Activated naive CD8-positive, alpha-beta T cell (primary cell): ENCODE measurements at regions not wholly inside any gene's neighbourhood (a gene's known extent, or its start where the extent isn't known, plus 50 kb on each side); places are given as distances from the start of the nearest gene placed in this dataset.

ENCODE experiments used
- H3K27ac Mint-ChIP-seq: one replicate; pipeline ENCODE4 v1.8.0; 2021; ENCODE audit warnings: mixed read lengths
- H3K27me3 Mint-ChIP-seq: one replicate; pipeline ENCODE4 v1.8.0; 2021; ENCODE audit warnings: mixed read lengths
- H3K36me3 Mint-ChIP-seq: one replicate; pipeline ENCODE4 v1.8.0; 2021; ENCODE audit warnings: mixed read lengths
- H3K4me1 Mint-ChIP-seq: one replicate; pipeline ENCODE4 v1.8.0; 2021; ENCODE audit warnings: low read depth, mixed read lengths
- H3K4me3 Mint-ChIP-seq: one replicate; pipeline ENCODE4 v1.8.0; 2021; ENCODE audit warnings: mild to moderate bottlenecking, mixed read lengths
- H3K9me3 Mint-ChIP-seq: one replicate; pipeline ENCODE4 v1.8.0; 2021; ENCODE audit warnings: low read depth, mixed read lengths

GRCh38 chr2:64230540-64230939 is 86.3 kb upstream of the PELI1 start:
- H3K36me3 Mint-ChIP-seq: peaks cover 3% of the 10 kb centered on the region
- no peaks in the 10 kb centered on the region for H3K9me3 Mint-ChIP-seq
- H3K27me3 Mint-ChIP-seq: peaks cover 3% of the 10 kb centered on the region
- peaks cover 16% of the 10 kb centered on the region for H3K4me1 Mint-ChIP-seq
- H3K27ac Mint-ChIP-seq: no peak overlapping the region
- no peak overlapping the region for H3K4me3 Mint-ChIP-seq

- H3K4me3 Mint-ChIP-seq: no peak overlapping the region
- peaks cover 13% of the 10 kb centered on the region for H3K4me1 Mint-ChIP-seq
- H3K36me3 Mint-ChIP-seq: peaks cover 3% of the 10 kb centered on the region
- no peaks in the 10 kb centered on the region for H3K9me3 Mint-ChIP-seq
- H3K27me3 Mint-ChIP-seq: peaks cover 3% of the 10 kb centered on the region
- no peak overlapping the region for H3K27ac Mint-ChIP-seq
These were observed 88.0 kb upstream of the PELI1 start for GRCh38 chr2:64232266-64232665.

- Mint-ChIP-seq H3K9me3 (no peaks in the 10 kb centered on the region), H3K27ac (no peak overlapping the region)
These were observed 89.2 kb upstream of the PELI1 start for GRCh38 chr2:64233376-64233922.

GRCh38 chr2:64234150-64234549 is 89.9 kb upstream of the PELI1 start:
- H3K9me3 Mint-ChIP-seq: no peaks in the 10 kb centered on the region
- H3K4me1 Mint-ChIP-seq: no peaks in the 10 kb centered on the region
- peaks cover 3% of the 10 kb centered on the region for H3K36me3 Mint-ChIP-seq
- H3K27ac Mint-ChIP-seq: no peak overlapping the region
- no peak overlapping the region for H3K4me3 Mint-ChIP-seq
- peaks cover 3% of the 10 kb centered on the region for H3K27me3 Mint-ChIP-seq

More at GRCh38 chr2:64233376-64233922, 89.2 kb upstream of the PELI1 start:
- peaks cover 5% of the 10 kb centered on the region for H3K4me1 Mint-ChIP-seq
- H3K27me3 Mint-ChIP-seq: peaks cover 3% of the 10 kb centered on the region
- no peak overlapping the region for H3K4me3 Mint-ChIP-seq
- peaks cover 3% of the 10 kb centered on the region for H3K36me3 Mint-ChIP-seq

GRCh38 chr2:64234785-64235184 is 90.6 kb upstream of the PELI1 start:
- Mint-ChIP-seq H3K9me3 (no peaks in the 10 kb centered on the region), H3K4me1 (no peaks in the 10 kb centered on the region), H3K27ac (no peak overlapping the region), H3K27me3 (peaks cover 3% of the 10 kb centered on the region), H3K4me3 (no peak overlapping the region), H3K36me3 (peaks cover 3% of the 10 kb centered on the region)

- Mint-ChIP-seq H3K9me3 (no peaks in the 10 kb centered on the region), H3K4me1 (no peaks in the 10 kb centered on the region), H3K4me3 (no peak overlapping the region), H3K36me3 (no peaks in the 10 kb centered on the region), H3K27ac (no peak overlapping the region), H3K27me3 (no peaks in the 10 kb centered on the region)
These were observed 93.0 kb upstream of the PELI1 start for GRCh38 chr2:64237266-64237665.

- Mint-ChIP-seq H3K27ac (no peak overlapping the region), H3K4me3 (no peak overlapping the region), H3K9me3 (no peaks in the 10 kb centered on the region), H3K27me3 (no peaks in the 10 kb centered on the region), H3K4me1 (no peaks in the 10 kb centered on the region), H3K36me3 (no peaks in the 10 kb centered on the region)
These were observed 94.6 kb upstream of the PELI1 start for GRCh38 chr2:64238799-64239198.

- Mint-ChIP-seq H3K27me3 (no peaks in the 10 kb centered on the region), H3K27ac (no peak overlapping the region), H3K9me3 (no peaks in the 10 kb centered on the region), H3K36me3 (no peaks in the 10 kb centered on the region), H3K4me3 (no peak overlapping the region), H3K4me1 (no peaks in the 10 kb centered on the region)
These were observed 99.1 kb upstream of the PELI1 start for GRCh38 chr2:64243081-64244036.

- Mint-ChIP-seq H3K27ac (no peak overlapping the region), H3K9me3 (no peaks in the 10 kb centered on the region), H3K4me1 (no peaks in the 10 kb centered on the region), H3K36me3 (no peaks in the 10 kb centered on the region), H3K4me3 (no peak overlapping the region), H3K27me3 (no peaks in the 10 kb centered on the region)
These were observed 99.8 kb upstream of the PELI1 start for GRCh38 chr2:64244037-64244416.

GRCh38 chr2:64245631-64246030 is 101.4 kb upstream of the PELI1 start:
- Mint-ChIP-seq H3K4me1 (no peaks in the 10 kb centered on the region), H3K27ac (no peak overlapping the region), H3K9me3 (no peaks in the 10 kb centered on the region), H3K27me3 (no peaks in the 10 kb centered on the region), H3K4me3 (no peak overlapping the region), H3K36me3 (no peaks in the 10 kb centered on the region)

- Mint-ChIP-seq H3K36me3 (no peaks in the 10 kb centered on the region), H3K27me3 (no peaks in the 10 kb centered on the region), H3K9me3 (no peaks in the 10 kb centered on the region), H3K4me3 (no peak overlapping the region), H3K4me1 (peaks cover 1% of the 10 kb centered on the region), H3K27ac (no peak overlapping the region)
These were observed 102.7 kb upstream of the PELI1 start for GRCh38 chr2:64246962-64247361.

GRCh38 chr2:64249426-64249825 is 105.2 kb upstream of the PELI1 start:
- H3K4me3 Mint-ChIP-seq: no peak overlapping the region

GRCh38 chr2:64250063-64250462 is 105.8 kb upstream of the PELI1 start:
- peaks cover 1% of the 10 kb centered on the region for H3K4me1 Mint-ChIP-seq
- no peak overlapping the region for H3K27ac Mint-ChIP-seq
- H3K4me3 Mint-ChIP-seq: no peak overlapping the region
- H3K27me3 Mint-ChIP-seq: no peaks in the 10 kb centered on the region
- no peaks in the 10 kb centered on the region for H3K9me3 Mint-ChIP-seq
- no peaks in the 10 kb centered on the region for H3K36me3 Mint-ChIP-seq

More at GRCh38 chr2:64249426-64249825, 105.2 kb upstream of the PELI1 start:
- no peaks in the 10 kb centered on the region for H3K9me3 Mint-ChIP-seq
- no peaks in the 10 kb centered on the region for H3K36me3 Mint-ChIP-seq
- H3K27ac Mint-ChIP-seq: no peak overlapping the region
- H3K27me3 Mint-ChIP-seq: no peaks in the 10 kb centered on the region
- peaks cover 1% of the 10 kb centered on the region for H3K4me1 Mint-ChIP-seq

- Mint-ChIP-seq H3K4me1 (peaks cover 1% of the 10 kb centered on the region), H3K27me3 (no peaks in the 10 kb centered on the region), H3K9me3 (no peaks in the 10 kb centered on the region), H3K27ac (no peak overlapping the region), H3K36me3 (no peaks in the 10 kb centered on the region), H3K4me3 (no peak overlapping the region)
These were observed 106.7 kb upstream of the PELI1 start for GRCh38 chr2:64250751-64251423.
